Medulla oblongata (tissue), 1 donor: ENCODE measurements at regions not wholly inside any gene's neighbourhood (a gene's known extent, or its start where the extent isn't known, plus 50 kb on each side); places are given as distances from the start of the nearest gene placed in this dataset.

Experiments used
- DNase-seq: peaks from one replicate; pipeline ENCODE4 v3.0.0-alpha.2; 2015; ENCODE audit errors: extremely low spot score

DNA sequence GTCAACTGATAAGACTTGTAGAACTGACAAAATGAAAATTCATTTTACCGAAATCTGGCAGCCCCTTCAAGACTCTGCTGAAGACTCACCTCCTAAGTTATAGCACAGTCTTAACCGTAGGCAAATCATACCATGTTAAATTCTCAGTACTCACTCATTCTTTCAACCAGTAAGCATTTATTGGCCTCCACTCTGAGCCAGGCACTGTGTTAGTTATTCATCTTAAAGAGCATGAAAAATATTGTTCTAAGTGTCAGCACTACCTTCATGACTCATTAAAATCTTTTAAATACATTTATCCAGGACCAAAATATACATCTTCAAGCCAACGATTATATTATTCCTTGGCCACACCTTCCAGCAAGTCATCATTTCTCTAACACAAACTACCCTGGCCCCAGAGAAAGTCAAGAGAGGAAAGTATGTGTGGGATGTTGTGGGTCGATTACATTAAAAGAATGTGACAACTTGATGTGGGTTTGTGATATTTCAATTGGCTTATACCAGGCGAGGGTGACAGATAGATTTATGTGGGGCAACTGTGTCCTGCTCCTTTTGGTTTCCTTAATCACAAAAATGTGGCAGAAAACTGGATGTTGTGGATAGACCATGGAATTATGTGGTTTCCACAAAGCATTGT is 55.0 kb downstream of the TMEM30B start:
- no peak for DNase-seq

DNA sequence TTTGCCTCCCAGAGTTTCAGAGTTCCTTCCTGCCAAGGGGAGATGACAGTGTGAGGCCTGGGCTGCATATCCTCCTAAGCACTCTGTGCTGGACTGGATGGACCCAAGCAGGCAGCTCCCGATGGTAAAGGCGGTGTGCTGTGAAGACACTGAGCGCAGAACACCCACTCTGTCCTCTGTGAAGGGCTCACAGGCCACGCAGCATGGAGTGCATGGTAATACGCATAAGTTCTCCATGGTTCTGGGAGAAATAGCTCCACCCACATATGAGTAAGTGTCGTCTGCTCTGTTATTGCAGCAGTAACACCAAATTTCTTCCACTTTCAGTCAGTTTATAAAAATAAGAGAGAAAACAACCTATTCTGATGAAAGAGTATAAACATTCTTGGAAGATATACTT is 55.8 kb downstream of the TMEM30B start:
- DNase-seq = no peak

DNA sequence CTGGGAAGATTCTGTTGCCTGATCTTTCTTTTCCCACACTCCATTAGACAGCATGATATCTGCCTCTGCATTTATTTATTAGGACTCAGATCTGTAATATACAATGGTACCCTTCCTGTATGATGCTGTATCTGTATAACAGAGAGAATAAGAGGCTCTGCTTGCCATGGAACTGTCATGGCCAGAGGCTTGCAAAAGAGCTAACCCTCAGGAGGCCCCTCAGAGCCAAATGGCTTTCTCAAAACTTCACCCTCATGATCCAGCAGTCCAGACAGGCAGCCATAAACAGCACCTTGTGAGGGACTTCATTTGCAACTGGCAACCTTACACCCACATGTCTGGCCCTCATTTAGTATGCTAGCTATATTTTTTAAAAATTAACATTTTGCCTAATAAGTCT is 57.6 kb downstream of the TMEM30B start:
- DNase-seq = no peak

DNA sequence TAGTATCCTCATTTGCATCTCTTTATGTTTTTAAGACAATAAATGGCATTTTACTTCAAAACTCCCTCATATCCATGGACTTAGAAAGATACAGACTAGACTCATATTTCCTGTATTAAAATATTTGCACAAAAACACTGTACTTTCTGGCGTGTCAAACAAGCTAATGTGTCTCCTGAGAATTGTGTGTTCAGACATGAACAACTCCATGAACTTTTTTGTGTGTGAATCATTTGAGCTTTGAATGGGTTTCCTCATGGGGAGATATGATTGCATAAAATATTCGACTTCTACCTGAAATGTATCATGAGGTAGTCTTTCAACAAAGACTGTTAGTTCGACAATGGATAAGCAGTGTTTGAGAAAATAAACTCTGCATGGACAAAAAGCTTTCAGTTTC is 58.8 kb downstream of the TMEM30B start:
- DNase-seq = no peak

DNA sequence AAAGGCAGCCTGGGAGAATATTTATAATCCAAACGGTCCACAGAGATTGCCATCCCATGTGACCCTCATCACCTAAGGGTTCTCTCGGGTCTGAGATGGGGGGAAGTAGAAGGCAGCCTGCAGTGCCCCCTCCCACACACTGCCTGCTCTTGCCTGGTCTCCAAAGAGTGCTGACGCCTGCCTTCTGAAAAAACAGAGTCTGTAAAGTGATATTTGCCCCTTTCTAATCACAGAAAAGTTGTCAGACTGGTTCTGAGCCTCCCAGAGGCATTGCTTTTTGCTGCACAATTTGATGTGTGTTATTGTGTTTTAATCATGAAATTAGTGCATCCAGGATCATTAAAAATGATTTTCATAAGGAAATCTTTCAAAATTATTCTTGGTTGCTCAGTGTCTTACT is 59.2 kb downstream of the TMEM30B start:
- DNase-seq = no peak

DNA sequence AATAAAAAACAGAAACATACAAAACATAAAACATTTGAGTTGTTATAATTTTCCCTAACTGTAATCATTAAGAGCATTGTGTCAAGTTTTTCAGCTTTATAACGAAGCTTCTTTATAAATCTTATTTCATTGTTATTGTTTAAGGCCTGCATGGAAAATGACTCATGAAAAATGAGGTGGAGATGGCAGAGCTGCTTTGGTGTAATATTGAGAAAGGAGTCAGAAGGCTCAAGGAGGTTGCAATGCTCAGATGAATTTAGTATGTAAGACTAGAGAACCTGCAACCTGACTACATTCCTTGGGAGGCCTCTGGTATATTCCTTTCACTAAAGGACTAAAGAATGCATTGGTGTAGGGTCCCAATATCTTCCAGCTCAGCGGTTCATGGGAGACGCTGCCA is 61.5 kb downstream of the TMEM30B start:
- DNase-seq = no peak

DNA sequence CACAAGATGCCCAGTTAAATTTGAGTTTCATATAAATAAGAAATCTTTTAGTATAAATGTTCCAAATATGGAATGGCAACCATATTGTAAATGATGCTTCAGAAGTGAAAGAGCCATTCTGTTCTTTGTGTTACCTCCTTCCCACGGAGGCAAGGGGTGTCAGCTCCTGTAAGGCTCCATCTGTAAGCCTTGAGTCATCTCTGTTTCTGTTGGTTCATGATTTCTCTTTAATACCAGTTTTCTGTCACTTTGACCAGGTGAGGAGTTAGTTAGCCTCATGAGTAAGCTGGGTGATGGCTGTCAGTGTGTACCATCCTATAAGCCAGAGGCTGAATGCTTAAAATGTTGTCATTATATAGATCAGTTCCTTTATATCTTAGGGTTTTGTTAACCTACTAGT is 61.9 kb downstream of the TMEM30B start:
- no peak for DNase-seq

DNA sequence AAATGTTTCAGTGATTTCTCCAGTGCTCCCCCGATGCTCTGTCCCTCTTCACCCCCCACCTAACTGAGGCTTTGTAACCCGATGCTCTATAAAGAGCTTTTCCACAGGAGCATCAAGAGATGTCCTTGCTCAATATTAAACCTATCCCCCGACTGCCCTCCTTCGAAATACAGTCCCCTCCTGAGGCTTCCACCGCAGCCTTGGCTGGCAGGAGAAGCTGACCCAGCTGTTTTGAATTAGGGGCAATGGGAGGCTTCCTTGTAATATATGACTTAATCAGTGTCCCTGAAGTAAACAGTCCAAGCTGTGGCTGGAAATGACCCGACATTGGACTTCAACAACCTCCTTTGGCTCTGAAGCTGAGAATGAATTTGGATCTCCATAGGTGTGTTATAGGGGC is 62.4 kb downstream of the TMEM30B start:
- DNase-seq = no peak

DNA sequence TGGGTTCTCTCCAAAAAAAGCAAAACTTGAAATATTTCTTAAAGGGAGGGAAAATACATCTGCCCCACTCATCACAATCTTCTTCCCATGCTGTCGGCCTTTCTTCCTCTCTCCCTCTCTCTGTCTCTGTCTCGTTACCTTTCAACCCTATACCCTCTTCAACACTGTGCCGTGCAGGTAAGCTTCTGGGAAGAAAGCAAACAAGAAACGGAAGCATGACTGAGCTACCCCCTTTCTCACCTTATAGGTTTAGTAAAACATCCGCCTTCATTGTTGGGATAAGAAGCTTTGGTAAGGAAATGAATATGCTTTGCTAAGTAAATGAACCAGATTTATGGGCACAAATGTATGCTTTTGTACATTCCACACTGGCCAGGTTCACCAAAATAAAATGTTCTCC is 63.0 kb downstream of the TMEM30B start:
- no peak for DNase-seq

DNA sequence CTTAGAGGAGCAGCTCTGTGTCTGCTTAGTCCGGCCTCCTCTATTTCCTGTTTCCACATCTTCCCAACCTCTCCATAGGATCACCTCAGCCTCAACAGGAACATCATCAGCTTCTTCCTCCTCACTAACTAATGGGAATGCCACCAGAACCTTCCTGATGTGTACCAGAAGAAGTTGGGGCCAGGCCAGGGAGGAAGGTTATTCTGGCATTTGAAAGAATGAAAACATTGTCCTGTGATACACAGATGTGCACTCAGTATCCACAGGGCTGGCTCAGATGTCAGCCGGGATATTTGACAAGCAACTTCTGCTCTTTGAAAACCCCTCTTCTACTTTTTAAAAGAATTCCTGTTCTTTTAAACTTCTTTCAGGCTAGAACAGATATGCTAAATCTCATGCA is 63.6 kb downstream of the TMEM30B start:
- DNase-seq = no peak

DNA sequence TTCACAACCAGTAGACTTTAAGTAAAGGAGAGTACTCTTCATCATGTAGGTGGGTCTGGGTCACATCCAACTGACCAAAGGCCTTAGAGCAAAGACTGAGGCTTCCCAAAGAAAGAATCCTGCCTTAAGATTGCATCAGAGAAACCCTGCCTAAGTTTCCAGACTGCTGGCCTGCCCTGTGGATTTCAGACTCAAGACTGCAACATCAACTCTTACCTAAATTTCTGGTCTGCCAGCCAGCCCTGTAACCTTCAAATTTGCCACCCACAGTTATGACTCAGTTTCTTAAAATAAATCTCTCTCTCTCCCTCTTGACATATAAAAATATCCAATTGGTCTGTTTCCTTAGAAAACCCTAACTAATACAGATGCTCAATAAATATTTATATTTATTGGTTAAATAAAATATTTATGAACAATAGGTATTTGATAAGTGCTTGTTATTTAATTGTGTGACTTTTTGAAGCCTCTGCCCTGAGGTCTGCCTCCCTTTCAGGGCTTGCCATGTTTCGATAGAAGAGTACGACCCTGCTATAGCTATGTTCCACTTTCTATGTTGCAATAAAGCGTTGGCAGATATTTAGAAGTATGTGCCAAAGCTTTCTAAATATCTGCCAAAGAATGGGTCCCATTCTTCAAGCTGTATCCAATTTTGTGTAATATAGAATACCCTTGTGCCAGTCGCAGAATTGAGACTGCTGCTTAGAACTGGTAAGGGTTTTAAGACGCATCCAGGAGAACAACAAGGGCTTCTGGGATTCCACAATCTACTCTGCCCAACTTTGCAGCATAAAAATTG is 65.7 kb downstream of the TMEM30B start:
- DNase-seq = no peak

DNA sequence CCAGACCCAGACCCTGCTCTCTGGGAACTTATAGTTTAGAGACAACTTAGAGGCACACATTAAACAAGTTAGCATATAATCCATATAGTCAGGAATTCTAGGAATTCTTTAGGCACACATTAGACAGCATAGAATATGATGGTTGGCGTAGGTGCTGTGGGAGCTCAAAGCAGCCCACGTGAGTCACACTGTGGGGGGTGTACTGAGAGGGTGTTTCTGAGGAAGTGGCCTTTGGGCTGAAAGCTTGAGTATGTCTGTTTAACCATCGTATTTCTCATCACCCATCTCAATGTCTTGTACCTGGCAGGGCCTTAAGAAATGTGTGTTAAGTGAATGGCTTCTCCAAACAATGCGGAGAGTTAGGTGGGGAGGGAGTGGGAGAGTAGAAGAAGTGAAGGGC is 67.2 kb downstream of the TMEM30B start:
- no peak for DNase-seq

DNA sequence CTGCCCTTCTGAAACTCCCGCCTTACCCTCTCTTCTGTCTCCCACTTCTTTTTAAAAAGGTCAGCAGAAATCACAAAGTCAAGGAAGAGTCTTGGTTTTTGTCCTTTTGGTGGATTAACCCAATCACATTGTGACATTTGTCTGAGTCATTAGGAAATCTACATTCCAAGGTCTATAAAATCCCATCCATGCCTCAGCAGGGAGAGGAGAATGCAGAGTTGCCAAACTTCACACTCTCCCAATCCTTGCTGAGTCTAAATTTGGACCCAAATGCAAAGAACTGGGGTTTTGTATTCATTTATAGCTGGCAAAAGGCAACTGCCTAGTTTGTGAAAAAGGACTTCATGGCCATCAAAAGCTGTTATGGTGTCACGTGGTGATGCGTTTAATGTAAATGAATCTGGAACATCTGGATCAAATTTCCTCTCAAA is 67.9 kb downstream of the TMEM30B start:
- DNase-seq = no peak

DNA sequence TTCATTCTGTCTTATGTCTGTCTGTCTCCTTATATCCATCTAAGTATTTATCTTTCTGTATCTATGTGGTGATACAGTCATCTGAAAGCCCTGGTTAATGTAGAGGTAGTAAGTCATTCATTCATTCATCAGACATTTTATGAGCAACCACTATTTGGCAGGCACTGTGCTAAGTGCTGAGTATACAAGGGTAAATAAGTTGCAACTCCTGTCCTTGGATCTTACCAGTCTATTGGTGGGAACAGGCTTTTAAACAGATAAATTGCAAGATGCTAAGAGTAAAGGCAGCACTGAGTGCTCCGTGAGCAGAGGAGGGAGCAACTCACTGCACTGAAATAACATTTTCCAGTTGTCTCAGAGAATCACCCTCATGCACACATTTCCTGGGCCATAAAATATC is 68.6 kb downstream of the TMEM30B start:
- no peak for DNase-seq

DNA sequence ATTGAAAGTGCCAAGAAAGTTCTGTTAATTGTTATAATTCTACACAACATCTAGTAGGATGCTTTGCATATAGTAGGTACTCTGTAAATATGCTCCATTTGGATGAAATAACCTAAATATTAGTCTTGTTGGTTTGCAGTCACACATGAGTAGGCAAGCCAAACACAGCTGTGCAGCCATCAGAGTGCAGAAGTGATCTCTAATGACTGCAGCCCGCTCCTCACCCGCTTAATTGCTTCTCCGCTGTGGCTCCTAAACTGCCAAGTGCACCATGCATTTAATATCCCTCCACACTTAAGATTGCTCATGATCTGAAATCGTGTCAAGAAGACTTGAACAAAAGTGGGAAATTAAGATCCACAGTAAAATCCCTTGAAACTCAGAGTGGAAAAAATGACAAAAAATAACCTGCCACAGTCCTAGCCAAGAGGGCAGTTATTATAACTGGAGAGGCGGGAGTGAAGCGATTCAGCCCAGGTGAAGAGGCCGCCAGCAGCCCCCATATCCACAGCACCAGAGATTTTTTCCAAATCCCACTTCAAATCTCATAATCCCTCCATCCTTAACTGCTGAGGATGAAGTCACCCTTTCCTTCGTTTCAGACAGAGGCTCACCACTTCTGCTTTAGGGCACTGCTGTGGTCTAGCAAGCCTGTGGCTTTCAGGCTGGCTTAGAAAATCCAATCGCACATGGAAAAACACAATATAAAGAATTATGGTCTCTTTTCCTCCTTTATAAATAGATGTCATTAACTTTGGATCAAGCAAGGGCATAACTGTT is 69.5 kb downstream of the TMEM30B start:
- DNase-seq = no peak

DNA sequence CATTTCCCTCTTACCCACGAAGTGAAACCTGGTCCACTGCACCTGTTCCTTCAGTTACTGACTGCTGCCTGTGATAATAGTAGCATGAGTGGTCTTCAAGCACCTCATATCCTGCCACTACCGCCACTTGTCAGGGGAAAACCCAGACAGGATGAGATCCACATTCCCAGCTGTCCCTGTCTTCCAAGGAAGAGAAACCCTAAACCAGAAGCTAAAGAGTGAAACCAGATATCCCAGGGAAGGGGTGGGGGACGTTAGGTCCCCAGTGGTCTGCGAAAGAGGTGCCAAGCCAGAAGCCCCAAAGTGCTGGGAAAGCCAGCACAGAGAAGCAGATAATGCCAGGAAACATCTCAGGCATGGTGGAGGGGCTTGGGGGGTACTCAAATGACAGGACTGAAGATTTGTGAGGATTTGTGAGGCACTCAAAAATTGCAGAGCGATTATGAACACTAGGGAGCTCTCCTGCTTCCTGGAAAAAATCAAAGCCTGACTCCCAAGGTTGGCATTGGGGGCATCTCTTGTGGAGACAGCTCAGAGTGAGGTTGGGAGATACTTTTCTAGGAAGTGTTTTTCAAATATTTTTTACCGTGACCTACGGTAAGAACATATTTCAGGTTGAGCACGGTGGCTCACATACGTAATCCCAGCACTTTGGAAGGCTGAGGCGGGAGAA is 77.9 kb downstream of the TMEM30B start:
- no peak for DNase-seq

DNA sequence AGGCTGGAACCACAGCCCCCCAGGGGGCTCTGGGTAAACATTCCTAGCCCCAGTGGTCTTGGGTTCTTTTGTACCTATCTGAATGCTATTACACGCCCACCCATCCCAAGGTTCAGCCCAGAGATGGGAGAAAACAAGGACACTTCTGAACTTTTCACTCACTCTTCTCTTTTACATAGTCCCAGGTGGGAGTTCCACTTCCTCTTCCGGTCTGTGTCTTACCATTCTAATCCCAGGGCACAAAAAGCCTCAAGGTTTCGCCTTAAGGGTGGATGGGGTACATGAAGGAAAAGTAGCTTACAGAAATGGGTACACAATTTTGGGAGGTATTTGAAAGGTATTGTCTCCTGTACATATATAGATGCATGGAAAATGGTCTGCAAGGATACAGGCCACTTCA is 79.0 kb downstream of the TMEM30B start:
- no peak for DNase-seq

DNA sequence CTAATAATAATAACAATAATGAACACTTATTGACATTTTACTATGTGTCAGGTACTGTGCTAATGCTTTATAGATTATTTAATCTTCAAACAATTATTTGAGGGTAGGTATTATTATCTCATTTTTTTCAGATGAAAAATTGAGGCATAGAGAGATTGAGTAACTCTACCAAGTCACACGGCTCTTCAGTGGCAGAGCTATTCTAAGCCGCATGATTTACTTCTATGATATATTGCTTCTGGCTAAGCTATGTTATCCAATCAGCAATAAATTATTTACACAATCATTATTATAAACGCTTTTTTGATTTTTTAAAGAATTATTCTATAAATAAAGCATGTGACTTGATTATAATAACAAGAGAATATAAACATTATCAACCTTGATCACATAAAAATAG is 80.0 kb downstream of the TMEM30B start:
- DNase-seq = no peak

DNA sequence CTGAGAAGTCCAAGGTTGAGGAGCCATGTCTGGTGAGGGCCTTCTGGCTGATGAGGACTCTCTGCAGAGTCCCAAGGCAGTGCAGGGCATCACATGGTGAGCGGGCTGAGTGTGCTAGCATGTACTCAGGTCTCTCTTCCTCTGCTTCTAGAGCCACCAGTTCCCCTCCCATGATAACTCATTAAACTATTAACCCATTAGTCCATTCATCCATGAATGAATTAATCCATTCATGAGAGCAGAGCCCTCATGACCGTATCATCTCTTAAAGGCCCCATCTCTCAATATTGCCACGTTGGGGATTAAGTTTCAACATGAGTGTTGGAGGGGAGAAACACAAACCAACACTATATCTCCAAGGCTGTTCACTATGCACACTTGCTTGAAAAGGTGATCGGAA is 83.7 kb downstream of the TMEM30B start:
- no peak for DNase-seq

DNA sequence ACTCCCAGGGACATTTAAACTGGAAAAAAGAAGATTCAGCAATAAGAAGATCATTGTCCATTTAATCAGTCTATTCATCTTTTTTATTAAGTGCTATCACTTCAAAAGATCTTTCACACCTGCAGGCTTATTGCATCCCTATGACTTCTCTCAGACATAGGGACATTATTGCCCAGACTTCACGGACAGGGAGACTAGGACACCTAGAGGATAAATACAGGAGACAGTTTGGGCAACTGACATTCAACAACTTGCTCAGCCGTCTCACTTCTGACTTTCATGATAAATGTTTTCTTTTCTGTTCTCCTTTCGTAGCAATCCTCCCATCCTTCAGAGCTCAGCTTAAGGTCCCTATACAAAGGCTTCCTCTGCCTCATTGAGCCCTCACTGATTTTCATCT is 84.3 kb downstream of the TMEM30B start:
- no peak for DNase-seq

DNA sequence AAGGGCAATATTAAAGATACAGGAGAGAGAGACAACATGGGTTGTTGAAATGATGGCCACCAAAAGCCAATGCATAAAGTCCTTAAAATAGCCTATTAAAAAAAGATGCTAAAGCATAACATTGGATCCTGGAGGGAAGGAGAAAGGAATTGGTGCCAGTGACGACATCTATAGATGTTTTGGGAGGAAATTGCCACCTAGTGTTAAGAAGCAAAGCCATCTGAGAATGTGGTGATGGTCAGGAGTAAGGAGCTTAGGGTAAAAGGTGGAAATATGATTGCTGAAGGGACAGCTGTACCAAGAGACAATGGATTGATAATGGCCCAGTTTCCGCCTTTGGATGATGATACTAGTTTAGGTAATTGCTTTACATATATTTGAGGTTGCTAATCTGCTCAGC is 85.1 kb downstream of the TMEM30B start:
- no peak for DNase-seq

DNA sequence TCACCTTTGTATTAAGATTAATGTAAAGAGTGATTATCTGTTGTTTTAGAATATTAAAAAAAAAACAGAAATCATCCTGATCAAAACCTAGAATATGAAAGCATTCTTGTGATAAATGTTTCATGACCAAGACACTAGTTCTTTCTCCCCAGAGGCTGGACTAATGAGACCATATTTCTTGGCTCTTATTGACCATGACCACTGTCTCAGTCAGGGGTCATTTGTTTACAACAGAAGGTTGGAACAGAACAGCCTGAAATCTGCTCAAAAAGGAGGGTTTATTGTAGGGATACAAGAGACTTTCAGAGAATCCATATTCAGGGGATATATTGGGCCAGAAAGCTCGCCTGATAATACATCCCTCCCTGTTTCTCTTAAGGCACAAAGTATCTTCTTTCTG is 87.7 kb downstream of the TMEM30B start:
- no peak for DNase-seq
